B cell (primary cell): ENCODE measurements at regions not wholly inside any gene's neighbourhood (a gene's known extent, or its start where the extent isn't known, plus 50 kb on each side); places are given as distances from the start of the nearest gene placed in this dataset.

Experiments used
- ATAC-seq: fragments of 200-7000 bp; cut with Tn5 transposase; one replicate; pipeline ENCODE4 v1.10.0; 2021; ENCODE audit warnings: low read depth, mild to moderate bottlenecking, moderate number of reproducible peaks, moderate library complexity
- CTCF ChIA-PET: fragments of 350-600 bp; sonication (Branson Sonifier 250); formaldehyde crosslinking; loops from one replicate; lab custom pipeline; 2021; ENCODE audit warnings: antibody characterized with exemption, inconsistent platforms; lab: Charles Lee
- POLR2A ChIA-PET: fragments of 350-600 bp; sonication (Branson Sonifier 250); formaldehyde crosslinking; loops from one replicate; lab custom pipeline; 2021; ENCODE audit warnings: antibody characterized with exemption; lab: Charles Lee
- DNase-seq: peaks from one replicate; pipeline ENCODE4 v3.0.0; 2013
- H2AFZ ChIP-seq: 2 replicates; pipeline ENCODE4 v1.6.1; 2012; ENCODE audit warnings: mild to moderate bottlenecking, low read depth, low read length; ENCODE audit not compliant: insufficient read depth, poor library complexity, severe bottlenecking
- H3K27ac ChIP-seq, 2 donors: 1 replicate in 1 of 2; 2 replicates in 1 of 2; pipeline ENCODE4 v1.5.1; 2012 to 2013; ENCODE audit warnings: low read length in 2 of 2, mild to moderate bottlenecking in 2 of 2, moderate library complexity in 1 of 2
- H3K27me3 ChIP-seq, 4 experiments: fragments of 200-600 bp in 1 of 4; sonication (generic) in 1 of 4; replicated peaks in 1 of 4; 1 replicate in 2 of 4; 2 replicates in 2 of 4; pipeline versions ENCODE4 v1.6.1 to v1.7.0; 2013 to 2016; ENCODE audit warnings: low read length in 3 of 4, mild to moderate bottlenecking in 2 of 4, mixed read lengths in 1 of 4, moderate library complexity in 1 of 4; ENCODE audit not compliant: insufficient read depth in 4 of 4, control insufficient read depth in 3 of 4; ENCODE audit errors: control extremely low read depth in 1 of 4
- H3K36me3 ChIP-seq, 2 experiments: replicated peaks in 1 of 2; 1 replicate in 1 of 2; 2 replicates in 1 of 2; pipeline versions ENCODE4 v1.6.1 to v1.7.1; 2013; ENCODE audit warnings: low read length in 1 of 2; ENCODE audit not compliant: insufficient read depth in 2 of 2, control insufficient read depth in 1 of 2; ENCODE audit errors: control extremely low read depth in 1 of 2, extremely low read depth in 1 of 2
- H3K4me1 ChIP-seq, 2 donors: fragments of 200-600 bp in 1 of 2; sonication (generic) in 1 of 2; 1 replicate in 1 of 2; 2 replicates in 1 of 2; pipeline versions ENCODE4 v1.5.1 to v1.6.1; 2013 to 2017; ENCODE audit warnings: low read length in 2 of 2; ENCODE audit not compliant: control insufficient read depth in 2 of 2, insufficient read depth in 2 of 2
- H3K4me2 ChIP-seq: replicated peaks from 2 replicates; pipeline ENCODE3; 2012; ENCODE audit warnings: mild to moderate bottlenecking, low read depth, low read length; ENCODE audit not compliant: poor library complexity, severe bottlenecking
- H3K4me3 ChIP-seq, 5 experiments: fragments of 200-600 bp in 1 of 5; sonication (generic) in 1 of 5; 1 replicate in 3 of 5; 2 replicates in 2 of 5; pipeline versions ENCODE4 v1.5.1 to v1.7.0; 2011 to 2016; ENCODE audit warnings: low read length in 4 of 5, mild to moderate bottlenecking in 4 of 5, low read depth in 2 of 5, control low read depth in 1 of 5, moderate library complexity in 1 of 5; ENCODE audit not compliant: insufficient read depth in 1 of 5; ENCODE audit errors: control extremely low read depth in 1 of 5, extremely low read depth in 1 of 5
- H3K79me2 ChIP-seq: fragments of 200-600 bp; sonication (generic); one replicate; pipeline ENCODE4 v1.6.0; 2016; ENCODE audit warnings: low read length; ENCODE audit not compliant: control insufficient read depth, insufficient read depth
- H3K9ac ChIP-seq: fragments of 200-600 bp; sonication (generic); 2 replicates; pipeline ENCODE4 v1.6.1; 2017; ENCODE audit warnings: mild to moderate bottlenecking, low read length, moderate library complexity
- H3K9me3 ChIP-seq, 3 donors: one replicate each; pipeline versions ENCODE4 v1.6.1 to v1.7.1; 2013; ENCODE audit warnings: low read length in 2 of 3; ENCODE audit not compliant: control insufficient read depth in 2 of 3, insufficient read depth in 1 of 3; ENCODE audit errors: control extremely low read depth in 1 of 3
- H4K20me1 ChIP-seq: 2 replicates; pipeline ENCODE4 v1.6.0; 2012; ENCODE audit warnings: mild to moderate bottlenecking, low read length; ENCODE audit not compliant: insufficient read depth, control insufficient read depth, poor library complexity, severe bottlenecking
- H3K27ac Mint-ChIP-seq: one replicate; pipeline ENCODE4 v1.8.0; 2021; ENCODE audit warnings: mixed read lengths
- H3K27me3 Mint-ChIP-seq: one replicate; pipeline ENCODE4 v1.8.0; 2021; ENCODE audit warnings: mixed read lengths
- H3K4me1 Mint-ChIP-seq: one replicate; pipeline ENCODE4 v1.8.0; 2021; ENCODE audit warnings: mixed read lengths
- H3K4me3 Mint-ChIP-seq: one replicate; pipeline ENCODE4 v1.8.0; 2021; ENCODE audit warnings: mixed read lengths
- H3K9me3 Mint-ChIP-seq: one replicate; pipeline ENCODE4 v1.8.0; 2022; ENCODE audit warnings: mixed read lengths; ENCODE audit not compliant: insufficient read depth
- CTCF ChIP-seq: fragments of 200-600 bp; IDR thresholded peaks from one replicate; pipeline ENCODE4 v1.8.0; 2022; ENCODE audit warnings: antibody characterized with exemption, mild to moderate bottlenecking
- EZH2 ChIP-seq: IDR thresholded peaks from 2 replicates; pipeline ENCODE4 v1.6.1; 2012; ENCODE audit warnings: borderline replicate concordance, low read depth, mild to moderate bottlenecking, moderate library complexity, low read length; ENCODE audit not compliant: insufficient read depth, poor library complexity, severe bottlenecking
- WGBS: methylation state at CpG from one replicate; pipeline ENCODE4 v1.1.5; 2013; ENCODE audit warnings: missing lambda C conversion rate; ENCODE audit not compliant: insufficient coverage; 5-methylcytosine and 5-hydroxymethylcytosine counted together
- intact Hi-C: fragments of 100-400 bp; cut with micrococcal nuclease; formaldehyde crosslinking; loops from one replicate; pipeline ENCODE4 v1.10.0; 2022

GRCh38 chr12:105554856-105555255 lies 224.4 kb downstream of the C12orf75 start:
- Histone ChIP-seq H3K79me2 (no peaks in the 10 kb centered on the region), H2AFZ (no peak overlapping the region), H3K4me1 (no peaks in the 10 kb centered on the region), H3K4me2 (no peak overlapping the region), H3K27me3 (peaks cover 0 to 4% (median 0%) of the 10 kb centered on the region in 4 experiments), H3K27ac (no peak overlapping the region), H4K20me1 (no peaks in the 10 kb centered on the region), H3K36me3 (no peaks in the 10 kb centered on the region), H3K9me3 (no peaks in the 10 kb centered on the region), H3K9ac (no peak overlapping the region), H3K4me3 (no peak overlapping the region)
- ChIA-PET CTCF (no interaction called here), POLR2A (no interaction called here)
- no peaks in the 10 kb centered on the region for H3K4me1 Mint-ChIP-seq
- DNase-seq, result no peak
- ATAC-seq, result no peak
- no peak overlapping the region for H3K27ac Mint-ChIP-seq
- H3K27me3 Mint-ChIP-seq, result no peaks in the 10 kb centered on the region
- no peaks in the 10 kb centered on the region for H3K9me3 Mint-ChIP-seq
- no peak for TF ChIP-seq EZH2
- no peak for TF ChIP-seq CTCF
- WGBS, result no CpG with 5 or more reads among the region's 8 CpGs
- intact Hi-C loops, result no loop called here
- no peak overlapping the region for H3K4me3 Mint-ChIP-seq

GRCh38 chr12:105555556-105556295 lies 225.2 kb downstream of the C12orf75 start:
- H3K27me3 Mint-ChIP-seq, result no peaks in the 10 kb centered on the region
- peaks cover 0 to 4% (median 0%) of the 10 kb centered on the region in 4 experiments for H3K27me3 ChIP-seq
- H3K4me3 Mint-ChIP-seq, result no peak overlapping the region
- H3K9me3 Mint-ChIP-seq, result no peaks in the 10 kb centered on the region
- no peak for DNase-seq
- no peaks in the 10 kb centered on the region for H4K20me1 ChIP-seq
- no peak overlapping the region for H2AFZ ChIP-seq
- H3K27ac ChIP-seq, result no peak overlapping the region
- H3K9ac ChIP-seq, result no peak overlapping the region
- CTCF ChIA-PET, result no interaction called here
- H3K4me1 Mint-ChIP-seq, result no peaks in the 10 kb centered on the region
- H3K9me3 ChIP-seq, result no peaks in the 10 kb centered on the region
- ATAC-seq, result no peak
- H3K36me3 ChIP-seq, result no peaks in the 10 kb centered on the region
- H3K4me1 ChIP-seq, result no peaks in the 10 kb centered on the region
- no peak overlapping the region for H3K4me2 ChIP-seq
- no peak overlapping the region for H3K4me3 ChIP-seq
- POLR2A ChIA-PET, result no interaction called here
- TF ChIP-seq CTCF (no peak), EZH2 (no peak)
- no peaks in the 10 kb centered on the region for H3K79me2 ChIP-seq
- H3K27ac Mint-ChIP-seq, result no peak overlapping the region
- 94% methylated on average over 9 of the region's 10 CpGs for WGBS
- intact Hi-C loops, result no loop called here
